Activated B cell treated with CpG ODN at 0.5 μM for 24 hours (primary cell): ENCODE measurements at regions not wholly inside any gene's neighbourhood (a gene's known extent, or its start where the extent isn't known, plus 50 kb on each side); places are given as distances from the start of the nearest gene placed in this dataset.

Experiments
- ATAC-seq: fragments of 200-7000 bp; cut with Tn5 transposase; one replicate; pipeline ENCODE4 v1.10.0; 2021; ENCODE audit warnings: low read depth, mild to moderate bottlenecking, moderate library complexity
- CTCF ChIA-PET: fragments of 350-600 bp; sonication (Branson Sonifier 250); formaldehyde crosslinking; loops from one replicate; lab custom pipeline; 2021; ENCODE audit warnings: antibody characterized with exemption; lab: Charles Lee
- POLR2A ChIA-PET: fragments of 350-600 bp; sonication (Branson Sonifier 250); formaldehyde crosslinking; loops from one replicate; lab custom pipeline; 2021; ENCODE audit warnings: antibody characterized with exemption; lab: Charles Lee
- DNase-seq: peaks from one replicate; pipeline ENCODE4 v3.0.0; 2022
- H3K27ac Mint-ChIP-seq: one replicate; pipeline ENCODE4 v1.8.0; 2020; ENCODE audit warnings: mixed read lengths
- H3K27me3 Mint-ChIP-seq: one replicate; pipeline ENCODE4 v1.8.0; 2021; ENCODE audit warnings: mixed read lengths
- H3K36me3 Mint-ChIP-seq: one replicate; pipeline ENCODE4 v1.8.0; 2021; ENCODE audit warnings: low read depth, mixed read lengths
- H3K4me1 Mint-ChIP-seq: one replicate; pipeline ENCODE4 v1.8.0; 2021; ENCODE audit warnings: mixed read lengths
- H3K4me3 Mint-ChIP-seq: one replicate; pipeline ENCODE4 v1.8.0; 2020; ENCODE audit warnings: mild to moderate bottlenecking, mixed read lengths
- H3K9me3 Mint-ChIP-seq: one replicate; pipeline ENCODE4 v1.8.0; 2020; ENCODE audit warnings: mixed read lengths
- CTCF ChIP-seq: fragments of 200-600 bp; IDR thresholded peaks from one replicate; pipeline ENCODE4 v1.8.0; 2022; ENCODE audit warnings: antibody characterized with exemption, mild to moderate bottlenecking
- intact Hi-C: fragments of 100-400 bp; cut with micrococcal nuclease; formaldehyde crosslinking; loops from one replicate; pipeline ENCODE4 v1.15.1; 2024

GRCh38 chr6:130694606-130695005 lies 132.6 kb upstream of the SMLR1 start:
- Mint-ChIP-seq H3K4me1 (no peaks in the 10 kb centered on the region), H3K4me3 (no peak overlapping the region), H3K9me3 (peaks cover 2% of the 10 kb centered on the region), H3K36me3 (no peaks in the 10 kb centered on the region), H3K27ac (no peak overlapping the region), H3K27me3 (peaks cover 5% of the 10 kb centered on the region)
- DNase-seq (no peak), ATAC-seq (no peak)
- intact Hi-C loops, result loop anchor here (2.0 to 10.0 kb wide), 2 partner anchors 150 to 1196 kb away; no protein-coding TSS in a partner anchor
- ChIA-PET POLR2A (no interaction called here), CTCF (no interaction called here)
- TF ChIP-seq CTCF, result no peak

- CTCF ChIA-PET, result interaction anchor here (0.9 to 4.5 kb wide), 2 partner anchors 373 to 375 kb away, joined by 3 to 53 read pairs; no protein-coding TSS in a partner anchor
- Mint-ChIP-seq H3K36me3 (no peaks in the 10 kb centered on the region), H3K27ac (no peak overlapping the region), H3K4me3 (no peak overlapping the region), H3K27me3 (peaks cover 5% of the 10 kb centered on the region), H3K4me1 (no peaks in the 10 kb centered on the region), H3K9me3 (peaks cover 2% of the 10 kb centered on the region)
- no peak for TF ChIP-seq CTCF
- intact Hi-C loops, result loop anchor here (10.0 kb wide), 1 partner anchor 148 kb away; no protein-coding TSS in a partner anchor
- DNase-seq, result no peak
- no peak for ATAC-seq
- POLR2A ChIA-PET, result no interaction called here
Measured at GRCh38 chr6:130696806-130697205, 130.4 kb upstream of the SMLR1 start.

- peaks cover 2% of the 10 kb centered on the region for H3K9me3 Mint-ChIP-seq
- DNase-seq (no peak), ATAC-seq (peak; percentile 28)
- CTCF ChIA-PET, result interaction anchor here (0.8 to 4.5 kb wide), 11 partner anchors 22 to 659 kb away, joined by 3 to 53 read pairs (median 4); partner anchors contain the start of gene TMEM200A
- POLR2A ChIA-PET, result interaction anchor here (0.7 to 1.2 kb wide), 2 partner anchors 11 to 375 kb away, joined by 3 to 6 read pairs; no protein-coding TSS in a partner anchor
- intact Hi-C loops, result loop anchor here (10.0 kb wide), 1 partner anchor 147 kb away; no protein-coding TSS in a partner anchor
- H3K27me3 Mint-ChIP-seq, result peaks cover 5% of the 10 kb centered on the region
- no peak for TF ChIP-seq CTCF
- H3K4me3 Mint-ChIP-seq, result no peak overlapping the region
- no peaks in the 10 kb centered on the region for H3K4me1 Mint-ChIP-seq
- no peak overlapping the region for H3K27ac Mint-ChIP-seq
- no peaks in the 10 kb centered on the region for H3K36me3 Mint-ChIP-seq
Measured at GRCh38 chr6:130697271-130697994, 129.8 kb upstream of the SMLR1 start.

GRCh38 chr6:130697995-130698535 lies 129.1 kb upstream of the SMLR1 start:
- H3K36me3 Mint-ChIP-seq, result no peaks in the 10 kb centered on the region
- intact Hi-C loops, result loop anchor here (1.0 to 10.0 kb wide), 5 partner anchors 147 to 661 kb away; no protein-coding TSS in a partner anchor
- H3K4me3 Mint-ChIP-seq, result no peak overlapping the region
- ChIA-PET POLR2A (interaction anchor here (0.7 to 1.2 kb wide), 2 partner anchors 10 to 376 kb away, joined by 3 to 6 read pairs; no protein-coding TSS in a partner anchor), CTCF (interaction anchor here (0.6 to 4.5 kb wide), 17 partner anchors 16 to 835 kb away, joined by 3 to 53 read pairs (median 4); partner anchors contain the start of gene TMEM200A)
- no peaks in the 10 kb centered on the region for H3K4me1 Mint-ChIP-seq
- peaks cover 8% of the 10 kb centered on the region for H3K27me3 Mint-ChIP-seq
- ATAC-seq, result peak; percentile 64
- no peak overlapping the region for H3K27ac Mint-ChIP-seq
- no peak for DNase-seq
- TF ChIP-seq CTCF, result no peak
- peaks cover 2% of the 10 kb centered on the region for H3K9me3 Mint-ChIP-seq

DNA sequence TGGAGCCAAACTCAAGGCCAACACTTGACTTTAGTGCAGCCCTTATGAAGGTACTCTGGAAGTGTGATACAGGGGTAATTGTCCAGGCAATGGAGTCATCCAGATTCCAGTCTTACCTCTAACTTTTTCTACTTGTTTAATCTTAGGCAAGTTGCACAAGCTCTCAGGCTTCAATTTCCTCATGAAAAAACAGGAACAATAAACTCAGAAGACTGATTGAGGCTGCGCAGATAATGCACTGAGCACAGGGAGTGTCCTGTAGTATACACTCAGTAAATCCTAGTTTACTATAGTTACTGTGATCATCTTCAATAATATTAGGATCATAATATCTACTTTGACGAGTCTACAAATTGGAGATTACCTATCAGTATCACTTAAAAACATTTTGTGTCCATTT lies 127.5 kb upstream of the SMLR1 start:
- DNase-seq, result no peak
- Mint-ChIP-seq H3K27me3 (peaks cover 12% of the 10 kb centered on the region), H3K36me3 (no peaks in the 10 kb centered on the region), H3K4me1 (no peaks in the 10 kb centered on the region), H3K4me3 (no peak overlapping the region), H3K27ac (no peak overlapping the region), H3K9me3 (peaks cover 2% of the 10 kb centered on the region)
- ATAC-seq, result no peak
- CTCF ChIA-PET, result interaction anchor here (1.5 to 4.5 kb wide), 3 partner anchors 147 to 378 kb away, joined by 3 to 53 read pairs (median 14); partner anchors contain the start of gene TMEM200A
- intact Hi-C loops, result loop anchor here (2.0 to 10.0 kb wide), 2 partner anchors 145 to 663 kb away; no protein-coding TSS in a partner anchor
- TF ChIP-seq CTCF, result no peak
- POLR2A ChIA-PET, result no interaction called here
